SK-N-SH treated with all-trans-retinoic acid at 6 μM for 48 hours (cell line): ENCODE measurements at regions not wholly inside any gene's neighbourhood (a gene's known extent, or its start where the extent isn't known, plus 50 kb on each side); places are given as distances from the start of the nearest gene placed in this dataset.
"Not testable (repeated sequence)": the region's sequence is repeated elsewhere in the genome, so short reads cannot be mapped to it uniquely, and the experiment has no call there.

Experiments used
- ARNTL ChIP-seq: fragments of 450-650 bp; formaldehyde crosslinking; IDR thresholded peaks from 2 replicates; pipeline ENCODE4 v1.5.0; 2020; ENCODE audit warnings: low read depth, mild to moderate bottlenecking, moderate library complexity, borderline replicate concordance
- CSRNP3 ChIP-seq: fragments of 250-450 bp; sonication (Bioruptor Pico); IDR thresholded peaks from 2 replicates; pipeline ENCODE4 v1.5.1; 2021; ENCODE audit warnings: mild to moderate bottlenecking, moderate library complexity
- GLIS3 ChIP-seq: fragments of 250-450 bp; sonication (Bioruptor Pico); IDR thresholded peaks from 2 replicates; pipeline ENCODE4 v1.5.0; 2020; ENCODE audit warnings: mild to moderate bottlenecking, moderate library complexity
- OSR1 ChIP-seq: fragments of 250-450 bp; sonication (Bioruptor Pico); IDR thresholded peaks from 2 replicates; pipeline ENCODE4 v1.8.0; 2022; ENCODE audit warnings: moderate library complexity, mild to moderate bottlenecking, inconsistent platforms
- PATZ1 ChIP-seq: fragments of 250-450 bp; sonication (Bioruptor Pico); IDR thresholded peaks from 2 replicates; pipeline ENCODE4 v1.8.0; 2020; ENCODE audit warnings: mild to moderate bottlenecking, moderate library complexity, borderline replicate concordance
- RARB ChIP-seq: fragments of 250-450 bp; sonication (Bioruptor Pico); IDR thresholded peaks from 2 replicates; pipeline ENCODE4 v1.8.0; 2021; ENCODE audit warnings: mild to moderate bottlenecking, moderate library complexity
- SNAI2 ChIP-seq: fragments of 250-450 bp; sonication (Bioruptor Pico); IDR thresholded peaks from 2 replicates; pipeline ENCODE4 v1.5.0; 2020; ENCODE audit warnings: mild to moderate bottlenecking, moderate library complexity
- TCF4 ChIP-seq: fragments of 250-450 bp; sonication (Bioruptor Pico); IDR thresholded peaks from 2 replicates; pipeline ENCODE4 v1.8.0; 2021; ENCODE audit warnings: mild to moderate bottlenecking, moderate library complexity, borderline replicate concordance
- TOX ChIP-seq: fragments of 250-450 bp; sonication (Bioruptor Pico); IDR thresholded peaks from 2 replicates; pipeline ENCODE4 v1.8.0; 2021; ENCODE audit warnings: mild to moderate bottlenecking, moderate library complexity, borderline replicate concordance
- TSHZ2 ChIP-seq: fragments of 250-450 bp; sonication (Bioruptor Pico); IDR thresholded peaks from 2 replicates; pipeline ENCODE4 v1.5.0; 2020; ENCODE audit warnings: mild to moderate bottlenecking, moderate library complexity
- ZC3H10 ChIP-seq: fragments of 250-450 bp; sonication (Bioruptor Pico); IDR thresholded peaks from 2 replicates; pipeline ENCODE4 v1.5.1; 2021; ENCODE audit warnings: mild to moderate bottlenecking, moderate library complexity
- ZFP3 ChIP-seq: fragments of 250-450 bp; sonication (Bioruptor Pico); IDR thresholded peaks from 2 replicates; pipeline ENCODE4 v1.5.0; 2020; ENCODE audit warnings: mild to moderate bottlenecking, moderate library complexity

- TF ChIP-seq ZFP3; OSR1 (CRISPR knock-in tag); CSRNP3 (CRISPR knock-in tag); TSHZ2 (CRISPR knock-in tag); PATZ1 (CRISPR knock-in tag); ZC3H10; RARB (CRISPR knock-in tag); TOX (CRISPR knock-in tag); ARNTL; SNAI2; GLIS3 (CRISPR knock-in tag); TCF4 (CRISPR knock-in tag): not testable (repeated sequence)
Measured at GRCh38 chr1:147404344-147404743, 137.0 kb upstream of the BCL9 start.
